GM23338 (cell line): ENCODE measurements at regions not wholly inside any gene's neighbourhood (a gene's known extent, or its start where the extent isn't known, plus 50 kb on each side); places are given as distances from the start of the nearest gene placed in this dataset.

Experiments used
- ATAC-seq: fragments of 200-7000 bp; cut with Tn5 transposase; 3 replicates; pipeline ENCODE4 v1.9.1; 2020
- DNase-seq: peaks from one replicate; pipeline ENCODE4 v3.0.0-alpha.2; 2015; ENCODE audit warnings: low spot score
- H2AFZ ChIP-seq: fragments of 200-600 bp; sonication (generic); 2 replicates; pipeline ENCODE4 v1.8.0; 2016; ENCODE audit warnings: antibody characterized with exemption, mild to moderate bottlenecking, moderate library complexity
- H3F3A ChIP-seq: fragments of 200-600 bp; sonication (generic); replicated peaks from 2 replicates; pipeline ENCODE4 v1.8.0; 2017; ENCODE audit warnings: antibody characterized with exemption, mixed run types, low read depth
- H3K27ac ChIP-seq: fragments of 200-600 bp; sonication (generic); 2 replicates; pipeline ENCODE4 v1.6.1; 2016; ENCODE audit warnings: low read depth
- H3K27me3 ChIP-seq: fragments of 200-600 bp; sonication (generic); 2 replicates; pipeline ENCODE4 v1.8.0; 2016; ENCODE audit warnings: mild to moderate bottlenecking, mixed run types, moderate library complexity; ENCODE audit not compliant: insufficient read depth
- H3K36me3 ChIP-seq: fragments of 200-600 bp; sonication (generic); 2 replicates; pipeline ENCODE4 v1.8.0; 2016; ENCODE audit warnings: mild to moderate bottlenecking; ENCODE audit not compliant: insufficient read depth
- H3K4me1 ChIP-seq: fragments of 200-600 bp; sonication (generic); 2 replicates; pipeline ENCODE4 v1.8.0; 2016; ENCODE audit warnings: mild to moderate bottlenecking, moderate library complexity; ENCODE audit not compliant: insufficient read depth
- H3K4me2 ChIP-seq: fragments of 200-600 bp; sonication (generic); 2 replicates; pipeline ENCODE4 v1.7.1; 2017; ENCODE audit warnings: mixed run types
- H3K4me3 ChIP-seq: fragments of 200-600 bp; sonication (generic); 2 replicates; pipeline ENCODE4 v1.6.1; 2016; ENCODE audit warnings: mixed run types
- H3K79me2 ChIP-seq: fragments of 200-600 bp; sonication (generic); replicated peaks from 2 replicates; pipeline ENCODE4 v1.8.0; 2017; ENCODE audit warnings: mild to moderate bottlenecking; ENCODE audit not compliant: insufficient read depth
- H3K9me2 ChIP-seq: fragments of 200-600 bp; sonication (generic); 2 replicates; pipeline ENCODE4 v1.8.0; 2017; ENCODE audit not compliant: insufficient read depth
- H4K20me1 ChIP-seq: fragments of 200-600 bp; sonication (generic); replicated peaks from 2 replicates; pipeline ENCODE4 v1.8.0; 2017; ENCODE audit warnings: mild to moderate bottlenecking; ENCODE audit not compliant: insufficient read depth
- H3K27ac Mint-ChIP-seq: 2 replicates; pipeline ENCODE4 v1.8.0; 2020; ENCODE audit warnings: inconsistent platforms, mild to moderate bottlenecking, moderate library complexity, mixed read lengths
- H3K27me3 Mint-ChIP-seq: 3 replicates; pipeline ENCODE4 v1.8.0; 2022; ENCODE audit warnings: low read depth, mild to moderate bottlenecking, moderate library complexity, mixed read lengths, inconsistent platforms; ENCODE audit not compliant: insufficient read depth, poor library complexity
- H3K36me3 Mint-ChIP-seq: 3 replicates; pipeline ENCODE4 v1.8.0; 2021; ENCODE audit warnings: low read depth, mild to moderate bottlenecking, inconsistent platforms, moderate library complexity, mixed read lengths
- H3K4me1 Mint-ChIP-seq: 3 replicates; pipeline ENCODE4 v1.8.0; 2020; ENCODE audit warnings: mild to moderate bottlenecking, inconsistent platforms, mixed read lengths
- H3K4me3 Mint-ChIP-seq: 3 replicates; pipeline ENCODE4 v1.8.0; 2021; ENCODE audit warnings: moderate library complexity, mild to moderate bottlenecking, inconsistent platforms, mixed read lengths
- H3K9me3 Mint-ChIP-seq: 3 replicates; pipeline ENCODE4 v1.8.0; 2020; ENCODE audit warnings: moderate library complexity, mild to moderate bottlenecking, inconsistent platforms, mixed read lengths
- CTCF ChIP-seq, 2 experiments: fragments of 200-600 bp in 1 of 2; sonication (generic) in 1 of 2; conservative IDR thresholded peaks; 2 replicates each; pipeline versions ENCODE4 v1.5.1 to v1.6.1; 2016 to 2017; ENCODE audit warnings: antibody characterized with exemption in 2 of 2, low read depth in 2 of 2, mild to moderate bottlenecking in 2 of 2, moderate library complexity in 1 of 2
- EZH2phosphoT487 ChIP-seq: fragments of 200-600 bp; sonication (generic); IDR thresholded peaks from one replicate; pipeline ENCODE4 v1.8.1; 2018; ENCODE audit warnings: antibody characterized with exemption; ENCODE audit not compliant: unreplicated experiment
- JUNB ChIP-seq: IDR thresholded peaks from one replicate; pipeline ENCODE4 v1.6.1; 2016; ENCODE audit warnings: antibody characterized with exemption; ENCODE audit not compliant: unreplicated experiment
- NANOG ChIP-seq: IDR thresholded peaks from 2 replicates; pipeline ENCODE4 v1.6.1; 2016; ENCODE audit warnings: antibody characterized with exemption, borderline replicate concordance
- REST ChIP-seq: IDR thresholded peaks from one replicate; pipeline ENCODE4 v1.6.1; 2018; ENCODE audit warnings: antibody characterized with exemption; ENCODE audit not compliant: unreplicated experiment
- ZNF114 ChIP-seq: fragments of 250-450 bp; sonication (Bioruptor Pico); IDR thresholded peaks from 2 replicates; pipeline ENCODE4 v1.5.0; 2020; ENCODE audit warnings: mild to moderate bottlenecking, moderate library complexity
- ZNF331 ChIP-seq: fragments of 250-450 bp; sonication (Bioruptor Pico); IDR thresholded peaks from 2 replicates; pipeline ENCODE4 v1.5.0; 2020; ENCODE audit warnings: low read depth, mild to moderate bottlenecking, moderate library complexity
- ZNF462 ChIP-seq: fragments of 250-450 bp; sonication (Bioruptor Pico); IDR thresholded peaks from 2 replicates; pipeline ENCODE4 v1.5.0; 2020; ENCODE audit warnings: mild to moderate bottlenecking, moderate library complexity

GRCh38 chr6:21767891-21768648, 174.5 kb downstream of the SOX4 start:
- H3K36me3 ChIP-seq: no peaks in the 10 kb centered on the region
- Mint-ChIP-seq H3K27me3 (peaks cover 3% of the 10 kb centered on the region), H3K27ac (peak overlapping the region; percentile 32), H3K36me3 (peaks cover 11% of the 10 kb centered on the region; the same call in 2 of the 3 replicates), H3K9me3 (no peaks in the 10 kb centered on the region), H3K4me1 (peaks cover 69% of the 10 kb centered on the region), H3K4me3 (no peak overlapping the region)
- ATAC-seq (no peak), DNase-seq (no peak)
- H3K27me3 ChIP-seq: no peaks in the 10 kb centered on the region
- H4K20me1 ChIP-seq: peaks cover 13% of the 10 kb centered on the region; the same call in 1 of the 2 replicates
- H3K27ac ChIP-seq: peak overlapping the region; percentile 82; the same call in 1 of the 2 replicates
- H2AFZ ChIP-seq: no peak overlapping the region
- peaks cover 91% of the 10 kb centered on the region for H3K79me2 ChIP-seq
- H3F3A ChIP-seq: no peaks in the 10 kb centered on the region; the same call in 1 of the 2 replicates
- peaks cover 71% of the 10 kb centered on the region for H3K4me1 ChIP-seq
- H3K9me2 ChIP-seq: no peaks in the 10 kb centered on the region
- TF ChIP-seq ZNF331 (CRISPR knock-in tag) (no peak), ZNF114 (CRISPR knock-in tag) (no peak), NANOG (no peak), REST (no peak)
- H3K4me2 ChIP-seq: no peak overlapping the region; the same call in 1 of the 2 replicates
- H3K4me3 ChIP-seq: no peak overlapping the region

GRCh38 chr6:21769405-21769861, 175.9 kb downstream of the SOX4 start:
- Mint-ChIP-seq H3K4me3 (peak overlapping the region; percentile 32), H3K4me1 (peaks cover 79% of the 10 kb centered on the region), H3K36me3 (peaks cover 1% of the 10 kb centered on the region; the same call in 1 of the 3 replicates), H3K27me3 (peaks cover 4% of the 10 kb centered on the region), H3K9me3 (no peaks in the 10 kb centered on the region), H3K27ac (peak overlapping the region; percentile 50)
- Histone ChIP-seq H3K27ac (peak overlapping the region; percentile 82), H3K79me2 (peaks cover 91% of the 10 kb centered on the region), H3K36me3 (no peaks in the 10 kb centered on the region), H3K4me3 (no peak overlapping the region), H3F3A (no peaks in the 10 kb centered on the region; the same call in 1 of the 2 replicates), H3K4me1 (peaks cover 71% of the 10 kb centered on the region), H3K4me2 (peak overlapping the region; percentile 22), H3K27me3 (no peaks in the 10 kb centered on the region), H4K20me1 (peaks cover 13% of the 10 kb centered on the region; the same call in 1 of the 2 replicates), H2AFZ (no peak overlapping the region), H3K9me2 (no peaks in the 10 kb centered on the region)
- peak; percentile 95 for ATAC-seq
- peak; percentile 91 for DNase-seq
- no peak for TF ChIP-seq ZNF462
- TF ChIP-seq CTCF (conservative IDR thresholded peaks at IDR 0.05; ENCODE audit: low read depth in 2 of 2): no peak
- no peak for TF ChIP-seq JUNB
- TF ChIP-seq EZH2phosphoT487: no peak
